Peyer's patch (tissue), 4 donors: ENCODE measurements at regions not wholly inside any gene's neighbourhood (a gene's known extent, or its start where the extent isn't known, plus 50 kb on each side); places are given as distances from the start of the nearest gene placed in this dataset.

ENCODE experiments used
- DNase-seq, 3 donors: peaks; one replicate each; pipeline ENCODE4 v3.0.0-alpha.2; 2017 to 2019
- H3K27ac ChIP-seq, 4 donors: fragments of 200-600 bp; sonication (generic); one replicate each; pipeline ENCODE4 v1.5.1; 2016 to 2019
- H3K27me3 ChIP-seq, 2 donors: fragments of 200-600 bp; sonication (generic); one replicate each; pipeline ENCODE4 v1.5.1; 2019
- H3K36me3 ChIP-seq, 3 donors: fragments of 200-600 bp; sonication (generic); one replicate each; pipeline ENCODE4 v1.5.1; 2016 to 2019
- H3K4me1 ChIP-seq, 4 donors: fragments of 200-600 bp; sonication (generic); one replicate each; pipeline ENCODE4 v1.5.1; 2016 to 2019
- H3K4me3 ChIP-seq, 4 donors: fragments of 200-600 bp; sonication (generic); 1 replicate in 3 of 4; 2 replicates in 1 of 4; pipeline ENCODE4 v1.5.1; 2016 to 2019; ENCODE audit warnings: mild to moderate bottlenecking in 1 of 4
- H3K9me3 ChIP-seq, 4 donors: fragments of 200-600 bp; sonication (generic); one replicate each; pipeline ENCODE4 v1.5.1; 2016 to 2019; ENCODE audit warnings: mild to moderate bottlenecking in 1 of 4
- CTCF ChIP-seq, 6 experiments: fragments of 450-650 bp in 4 of 6; fragments of 200-600 bp in 2 of 6; sonication (generic) in 1 of 6; IDR thresholded peaks; one replicate each; pipeline ENCODE4 v1.5.1; 2017 to 2019; ENCODE audit warnings: antibody characterized with exemption in 6 of 6, mild to moderate bottlenecking in 3 of 6, moderate library complexity in 1 of 6
- POLR2A ChIP-seq, 2 donors: fragments of 450-650 bp; IDR thresholded peaks; one replicate each; pipeline ENCODE4 v1.5.1; 2017; ENCODE audit warnings: antibody characterized with exemption in 2 of 2, mild to moderate bottlenecking in 2 of 2, moderate library complexity in 2 of 2

DNA sequence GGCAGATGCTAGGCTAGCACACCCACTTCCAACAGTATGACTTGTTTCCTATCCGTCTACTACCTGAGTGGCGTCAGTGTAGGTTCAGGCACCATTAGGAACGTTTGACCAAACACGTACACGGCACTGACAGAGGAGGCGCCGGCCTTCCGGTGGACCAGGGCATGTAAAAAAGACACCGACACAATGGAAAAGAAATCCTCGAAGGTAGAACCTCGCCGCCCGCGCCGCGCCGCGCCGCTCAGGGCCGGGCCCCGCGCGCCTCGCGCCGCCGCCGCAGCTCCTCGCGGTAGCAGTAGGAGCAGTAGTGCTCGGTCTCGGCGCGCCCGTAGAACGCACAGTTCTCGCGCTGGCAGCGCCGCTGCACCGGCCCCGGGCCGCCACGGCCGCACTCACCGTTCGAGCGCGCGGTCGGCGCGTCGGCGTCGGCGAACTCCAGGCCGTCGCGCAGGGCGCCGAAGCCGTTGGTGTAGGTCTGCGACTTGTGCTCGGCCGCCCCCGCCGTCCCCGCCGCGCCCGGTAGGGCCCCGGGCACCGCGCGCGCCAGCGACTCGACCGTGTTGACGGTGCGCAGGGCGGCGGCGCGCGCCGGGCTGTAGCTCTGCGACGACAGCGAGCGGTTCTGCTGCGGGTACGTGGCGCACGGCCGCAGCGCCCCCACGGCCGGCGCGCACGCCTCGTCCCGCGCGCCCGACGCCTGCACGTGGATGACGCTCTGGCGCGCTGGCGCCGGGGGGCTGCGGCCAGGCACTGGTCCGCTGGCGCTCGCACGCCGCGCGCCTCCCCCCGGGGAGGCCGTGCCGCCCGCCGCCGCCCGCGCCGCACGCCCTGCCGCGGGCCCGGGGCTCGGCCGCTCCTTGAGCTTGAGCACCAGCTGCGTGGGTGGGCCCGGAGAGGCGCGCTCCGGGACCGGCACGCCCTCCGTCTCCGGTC is 156.7 kb downstream of the KLF13 start:
- DNase-seq = peak in 2 of 3 donors; percentile 15 to 61
- Histone ChIP-seq H3K4me1 (peaks cover 0 to 8% (median 5%) of the 10 kb centered on the region in 4 donors), H3K36me3 (no peaks in the 10 kb centered on the region), H3K4me3 (peak overlapping the region; percentile 30 to 63 (median 52)), H3K9me3 (no peaks in the 10 kb centered on the region), H3K27me3 (no peaks in the 10 kb centered on the region), H3K27ac (peak overlapping the region in 3 of 4 donors; percentile 35 to 60 (median 52))
- TF ChIP-seq CTCF (IDR thresholded peaks at IDR 0.05) = no peak
- TF ChIP-seq POLR2A (IDR thresholded peaks at IDR 0.05) = no peak

DNA sequence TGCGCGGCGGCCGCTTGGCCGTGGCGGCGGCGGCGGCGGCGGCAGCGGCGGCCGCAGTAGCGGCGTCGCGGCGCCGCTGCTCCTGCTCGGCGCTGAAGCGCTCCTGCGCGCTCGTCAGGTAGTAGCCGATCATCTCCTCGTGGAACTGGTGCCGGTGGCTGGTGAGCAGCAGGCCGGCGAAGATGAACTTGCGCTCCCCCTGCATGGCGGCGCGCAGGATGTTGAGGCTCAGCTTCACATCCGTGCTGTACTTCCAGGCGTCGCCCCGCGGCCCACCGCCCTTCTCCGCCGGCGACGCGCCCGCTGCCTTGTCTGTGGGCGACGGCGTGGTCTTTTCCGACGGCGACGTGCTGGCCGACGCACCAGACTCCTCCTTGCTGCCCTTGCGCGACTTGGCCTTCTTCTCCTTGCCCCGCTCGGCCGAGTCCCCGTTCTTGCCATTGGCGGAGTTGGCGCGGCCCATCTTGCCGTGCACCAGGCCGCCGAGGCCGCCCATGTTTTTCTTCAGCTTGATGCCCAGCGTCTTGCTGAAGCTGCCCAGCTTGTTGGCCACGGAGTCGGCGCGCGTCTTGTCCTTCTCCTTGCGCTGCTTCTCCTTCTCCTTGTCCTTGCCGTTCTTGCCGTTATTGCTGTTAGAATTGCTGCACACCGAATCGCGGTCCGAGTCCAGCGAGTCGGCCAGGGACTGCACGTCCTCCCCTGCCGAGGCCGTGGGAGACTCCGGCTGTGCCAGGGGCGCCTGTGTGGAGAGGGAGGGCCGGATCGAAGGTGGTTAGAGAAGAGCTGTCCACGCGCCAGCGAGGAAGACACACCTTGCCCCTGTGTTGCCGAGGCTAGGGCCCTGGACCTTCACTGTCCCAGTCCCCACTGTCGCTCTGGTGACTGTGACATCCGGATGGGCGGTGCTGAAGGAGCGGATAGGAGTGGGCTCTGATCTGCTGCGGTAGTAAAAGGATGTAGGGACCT is 157.6 kb downstream of the KLF13 start:
- peaks cover 0 to 17% (median 11%) of the 10 kb centered on the region in 4 donors for H3K4me1 ChIP-seq
- DNase-seq = peak in 1 of 3 donors; percentile 51
- H3K27me3 ChIP-seq = no peaks in the 10 kb centered on the region

DNA sequence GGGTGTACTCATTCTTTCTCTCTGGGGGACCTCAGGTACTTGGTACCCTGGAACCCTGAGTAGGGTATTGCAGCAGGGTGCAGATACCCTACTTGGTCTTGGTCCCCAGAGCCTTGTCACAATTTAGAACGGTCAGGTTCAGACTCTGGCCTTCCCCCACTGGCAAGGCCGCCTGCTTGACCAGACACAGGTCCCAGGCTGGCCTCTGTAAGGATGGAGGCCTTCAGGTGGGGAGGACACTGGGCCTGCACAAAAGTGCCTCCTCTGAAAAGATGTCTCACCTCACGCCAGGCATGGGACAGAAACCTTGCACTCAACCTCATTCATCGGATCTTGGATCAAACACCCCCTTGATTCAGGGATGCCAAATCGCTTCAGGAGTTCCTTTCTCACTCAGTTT is 158.4 kb downstream of the KLF13 start:
- H3K4me1 ChIP-seq = peaks cover 0 to 24% (median 11%) of the 10 kb centered on the region in 4 donors
- H3K27ac ChIP-seq = no peak overlapping the region
- no peaks in the 10 kb centered on the region for H3K9me3 ChIP-seq
- TF ChIP-seq CTCF (IDR thresholded peaks at IDR 0.05) = no peak
- H3K4me3 ChIP-seq = no peak overlapping the region
- DNase-seq = peak in 1 of 3 donors; percentile 32
- no peaks in the 10 kb centered on the region for H3K36me3 ChIP-seq
- no peaks in the 10 kb centered on the region for H3K27me3 ChIP-seq

More for the DNA sequence above, 157.6 kb downstream of the KLF13 start:
- Histone ChIP-seq H3K4me3 (peak overlapping the region in 2 of 4 donors; percentile 51 to 63), H3K9me3 (no peaks in the 10 kb centered on the region), H3K36me3 (no peaks in the 10 kb centered on the region), H3K27ac (peak overlapping the region in 1 of 4 donors; percentile 57)
- TF ChIP-seq POLR2A (IDR thresholded peaks at IDR 0.05) (no peak), CTCF (IDR thresholded peaks at IDR 0.05) (no peak)

DNA sequence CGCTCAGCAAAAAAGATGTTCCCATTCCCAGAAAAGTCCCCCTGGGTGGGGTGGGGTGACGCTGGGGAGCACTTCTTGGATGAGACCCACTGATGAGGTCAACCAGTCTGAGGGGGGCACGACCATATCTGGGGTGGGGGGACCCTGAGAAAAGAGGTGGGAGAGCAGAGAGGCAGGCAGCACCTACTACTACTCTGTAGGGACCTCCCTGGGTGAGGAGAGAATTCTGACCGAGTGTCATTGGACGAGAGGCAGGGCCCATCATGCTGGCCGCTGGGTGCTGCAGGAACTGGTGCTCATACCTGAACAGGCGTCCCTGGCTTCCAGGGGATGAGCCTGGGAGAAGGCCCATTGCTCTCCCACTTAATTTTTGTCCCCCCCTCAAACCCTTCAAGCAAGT is 158.8 kb downstream of the KLF13 start:
- no peak overlapping the region for H3K27ac ChIP-seq
- no peaks in the 10 kb centered on the region for H3K9me3 ChIP-seq
- H3K4me1 ChIP-seq = peaks cover 0 to 25% (median 11%) of the 10 kb centered on the region in 4 donors
- TF ChIP-seq POLR2A (IDR thresholded peaks at IDR 0.05) (no peak), CTCF (IDR thresholded peaks at IDR 0.05) (no peak)
- no peaks in the 10 kb centered on the region for H3K27me3 ChIP-seq
- DNase-seq = peak in 1 of 3 donors; percentile 39
- no peaks in the 10 kb centered on the region for H3K36me3 ChIP-seq
- no peak overlapping the region for H3K4me3 ChIP-seq

GRCh38 chr15:31485911-31486461 is 159.4 kb downstream of the KLF13 start:
- no peak for TF ChIP-seq CTCF (IDR thresholded peaks at IDR 0.05)
- no peak for TF ChIP-seq POLR2A (IDR thresholded peaks at IDR 0.05)
- Histone ChIP-seq H3K27ac (peak overlapping the region in 1 of 4 donors; percentile 17), H3K27me3 (no peaks in the 10 kb centered on the region), H3K4me3 (no peak overlapping the region), H3K4me1 (peaks cover 0 to 25% (median 11%) of the 10 kb centered on the region in 4 donors), H3K36me3 (no peaks in the 10 kb centered on the region), H3K9me3 (no peaks in the 10 kb centered on the region)
- DNase-seq = peak in 2 of 3 donors; percentile 10 to 43
